Memory B cell (primary cell): ENCODE measurements at regions not wholly inside any gene's neighbourhood (a gene's known extent, or its start where the extent isn't known, plus 50 kb on each side); places are given as distances from the start of the nearest gene placed in this dataset.
"Not testable (repeated sequence)": the region's sequence is repeated elsewhere in the genome, so short reads cannot be mapped to it uniquely, and the experiment has no call there.

Source experiments
- ATAC-seq: fragments of 150-1000 bp; cut with Tn5 transposase; 2 replicates; pipeline ENCODE4 v1.10.0; 2021; ENCODE audit warnings: low read depth, mild to moderate bottlenecking, moderate library complexity
- DNase-seq, 2 donors: peaks; one replicate each; pipeline ENCODE4 v3.0.0; 2022; ENCODE audit warnings: low spot score in 2 of 2
- H3K27ac Mint-ChIP-seq: one replicate; pipeline ENCODE4 v1.8.0; 2022; ENCODE audit warnings: mild to moderate bottlenecking, moderate library complexity, mixed read lengths
- H3K27me3 Mint-ChIP-seq: one replicate; pipeline ENCODE4 v1.8.0; 2022; ENCODE audit warnings: mixed read lengths
- H3K36me3 Mint-ChIP-seq: one replicate; pipeline ENCODE4 v1.8.0; 2022; ENCODE audit warnings: mild to moderate bottlenecking, mixed read lengths
- H3K4me1 Mint-ChIP-seq: one replicate; pipeline ENCODE4 v1.8.0; 2022; ENCODE audit warnings: mixed read lengths
- H3K4me3 Mint-ChIP-seq: one replicate; pipeline ENCODE4 v1.8.0; 2022; ENCODE audit warnings: mild to moderate bottlenecking, moderate library complexity, mixed read lengths
- H3K9me3 Mint-ChIP-seq: one replicate; pipeline ENCODE4 v1.8.0; 2022; ENCODE audit warnings: mixed read lengths

DNA sequence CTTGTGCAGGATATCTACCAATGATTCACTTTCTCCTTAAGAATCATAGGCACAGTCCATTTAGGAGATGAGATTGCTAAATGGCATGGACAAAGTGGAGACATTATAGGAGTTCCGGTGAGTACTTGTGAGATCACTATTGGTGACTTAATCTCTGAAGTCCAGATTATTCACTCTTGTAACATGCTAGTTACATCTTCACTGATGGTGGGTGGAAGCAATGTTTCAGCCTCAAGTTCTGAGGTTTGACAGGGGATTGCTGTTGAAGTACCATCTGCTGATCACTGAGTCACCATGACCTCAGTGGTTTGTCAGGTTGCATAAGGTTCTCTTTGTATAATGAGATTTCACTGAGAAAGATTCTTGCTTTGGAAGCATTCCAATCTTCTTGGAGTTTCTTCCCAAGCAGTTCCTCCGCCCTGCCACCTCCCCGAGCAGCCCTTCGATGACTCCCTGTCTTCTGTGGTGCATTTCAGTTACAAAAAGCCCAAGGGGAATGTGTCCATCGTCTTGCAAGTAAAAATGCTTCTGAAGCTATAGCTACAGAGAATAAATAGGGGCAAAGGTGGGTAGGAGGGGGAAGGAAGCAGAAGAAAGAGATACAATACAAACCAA is 114.7 kb downstream of the NBPF8 start:
- not testable (repeated sequence) for H3K4me1 Mint-ChIP-seq, ATAC-seq, DNase-seq, H3K9me3 Mint-ChIP-seq, H3K27ac Mint-ChIP-seq, H3K4me3 Mint-ChIP-seq, H3K27me3 Mint-ChIP-seq, H3K36me3 Mint-ChIP-seq

GRCh38 chr1:120531455-120531854 is 116.6 kb downstream of the NBPF8 start:
- H3K27me3 Mint-ChIP-seq, DNase-seq, H3K4me1 Mint-ChIP-seq, H3K4me3 Mint-ChIP-seq, H3K36me3 Mint-ChIP-seq, H3K9me3 Mint-ChIP-seq, H3K27ac Mint-ChIP-seq, ATAC-seq: not testable (repeated sequence)

GRCh38 chr1:120534361-120535047 is 119.7 kb downstream of the NBPF8 start:
- not testable (repeated sequence) for H3K4me3 Mint-ChIP-seq, H3K9me3 Mint-ChIP-seq, H3K27me3 Mint-ChIP-seq, DNase-seq, H3K4me1 Mint-ChIP-seq, H3K36me3 Mint-ChIP-seq
- ATAC-seq = peak; percentile 91
- peak overlapping the region; percentile 60 for H3K27ac Mint-ChIP-seq

DNA sequence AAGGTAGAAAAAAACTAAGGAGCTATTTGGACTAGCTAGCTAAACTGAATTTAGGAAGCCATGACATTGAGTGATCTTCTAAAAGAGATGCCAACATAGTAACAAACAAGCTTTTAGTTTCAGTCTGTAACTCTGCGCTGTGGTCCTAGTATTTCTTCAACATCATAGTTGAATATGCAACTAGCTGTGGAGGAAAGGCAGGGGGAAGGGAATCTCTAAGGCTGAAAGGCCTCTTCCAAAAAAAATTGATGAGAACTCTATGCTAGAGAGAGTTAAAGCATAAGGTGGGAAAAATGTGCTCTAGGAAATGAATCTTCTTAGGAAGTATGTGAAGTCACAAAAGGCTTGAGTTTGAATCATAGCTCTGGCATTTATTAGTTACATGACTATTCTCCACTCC is 120.2 kb downstream of the NBPF8 start:
- H3K27ac Mint-ChIP-seq = peak overlapping the region; percentile 60
- H3K36me3 Mint-ChIP-seq, H3K4me3 Mint-ChIP-seq, H3K4me1 Mint-ChIP-seq, H3K9me3 Mint-ChIP-seq, H3K27me3 Mint-ChIP-seq, DNase-seq: not testable (repeated sequence)
- peak; percentile 69 for ATAC-seq

DNA sequence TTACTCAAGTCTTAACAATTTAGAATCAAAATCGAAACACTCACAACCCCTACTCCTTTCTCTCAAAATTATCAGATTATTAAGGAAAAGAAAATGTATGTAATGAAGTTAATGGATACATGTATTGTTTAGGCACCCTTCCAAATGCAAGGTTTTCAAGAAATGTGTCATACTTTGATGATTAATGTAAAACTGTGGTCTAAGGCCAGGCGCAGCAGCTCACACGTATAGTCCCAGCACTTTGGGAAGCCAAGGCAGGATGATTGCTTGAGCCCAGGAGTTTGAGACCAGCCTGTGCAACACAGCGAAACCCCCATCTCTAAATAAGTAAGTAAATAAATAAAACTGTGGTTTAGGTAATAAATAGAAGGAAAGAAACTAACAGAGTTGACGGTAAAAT is 126.6 kb downstream of the NBPF8 start:
- ATAC-seq, H3K36me3 Mint-ChIP-seq, H3K4me3 Mint-ChIP-seq, DNase-seq, H3K4me1 Mint-ChIP-seq, H3K27me3 Mint-ChIP-seq, H3K27ac Mint-ChIP-seq, H3K9me3 Mint-ChIP-seq: not testable (repeated sequence)

- H3K27ac Mint-ChIP-seq, H3K9me3 Mint-ChIP-seq, H3K36me3 Mint-ChIP-seq, H3K4me3 Mint-ChIP-seq, DNase-seq, H3K27me3 Mint-ChIP-seq, ATAC-seq, H3K4me1 Mint-ChIP-seq: not testable (repeated sequence)
Measured at GRCh38 chr1:120542365-120542764, 127.5 kb downstream of the NBPF8 start.

DNA sequence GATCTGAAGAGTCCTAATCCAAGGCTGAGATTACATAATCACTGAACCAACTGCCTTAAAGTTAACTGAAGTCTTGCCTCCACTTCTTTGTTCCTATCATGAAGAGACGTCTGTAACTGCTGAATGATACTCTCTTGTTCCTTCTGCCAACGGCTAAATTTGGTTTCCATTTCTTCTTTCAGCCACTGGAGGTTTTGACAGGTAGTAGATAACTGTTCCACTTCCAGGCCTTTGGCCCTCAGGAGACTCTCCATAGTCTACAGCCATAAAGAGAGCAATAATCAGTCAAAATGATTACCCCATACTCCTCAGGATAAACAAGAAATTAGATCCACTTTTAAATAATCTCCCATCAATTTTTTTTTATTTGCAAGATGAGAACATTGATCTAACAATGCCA is 128.1 kb downstream of the NBPF8 start:
- not testable (repeated sequence) for H3K4me1 Mint-ChIP-seq, H3K36me3 Mint-ChIP-seq, H3K9me3 Mint-ChIP-seq, DNase-seq, H3K27ac Mint-ChIP-seq, H3K4me3 Mint-ChIP-seq, ATAC-seq, H3K27me3 Mint-ChIP-seq

DNA sequence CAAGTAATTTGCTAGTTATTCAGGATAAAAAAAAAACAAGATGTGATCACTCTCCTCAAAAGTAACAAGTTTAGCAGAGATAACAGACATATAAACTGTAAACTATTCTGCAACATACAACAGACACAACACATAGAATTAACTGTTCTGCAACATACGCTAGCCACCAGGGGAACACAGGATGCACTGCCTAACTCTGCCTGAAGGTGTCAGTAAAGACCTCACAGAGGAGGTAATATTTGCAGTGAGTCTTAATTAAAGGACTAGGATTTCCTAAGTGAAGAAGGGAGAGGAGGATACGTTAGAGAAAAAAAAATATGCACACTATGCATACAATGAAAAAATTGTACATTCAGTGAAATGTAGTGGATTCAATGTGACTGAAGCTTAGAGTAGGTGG is 129.6 kb downstream of the NBPF8 start:
- DNase-seq (peak; percentile 81 to 84), ATAC-seq (peak; percentile 90)
- H3K4me1 Mint-ChIP-seq, H3K4me3 Mint-ChIP-seq, H3K27me3 Mint-ChIP-seq, H3K27ac Mint-ChIP-seq, H3K9me3 Mint-ChIP-seq, H3K36me3 Mint-ChIP-seq: not testable (repeated sequence)

DNA sequence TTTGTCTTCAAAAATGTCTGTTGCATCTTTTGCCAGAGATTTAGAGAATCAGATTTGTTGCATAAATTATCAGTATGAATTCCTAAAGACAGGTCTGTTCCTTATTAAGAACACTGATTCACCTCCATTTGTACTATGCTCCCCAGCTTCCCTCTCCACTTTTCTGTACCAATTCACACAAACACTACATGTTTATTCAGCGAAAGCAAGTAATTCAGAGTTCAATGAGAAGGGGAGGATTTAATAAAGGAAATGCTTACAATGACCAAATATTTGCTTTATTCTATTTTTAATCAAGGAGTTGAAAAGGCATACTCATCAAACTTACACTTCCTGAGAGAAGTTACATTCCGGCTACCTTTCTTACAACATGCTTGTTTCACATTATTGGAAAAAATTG is 135.5 kb downstream of the NBPF8 start:
- H3K4me1 Mint-ChIP-seq, H3K27ac Mint-ChIP-seq, ATAC-seq, H3K4me3 Mint-ChIP-seq, DNase-seq, H3K36me3 Mint-ChIP-seq, H3K27me3 Mint-ChIP-seq, H3K9me3 Mint-ChIP-seq: not testable (repeated sequence)

DNA sequence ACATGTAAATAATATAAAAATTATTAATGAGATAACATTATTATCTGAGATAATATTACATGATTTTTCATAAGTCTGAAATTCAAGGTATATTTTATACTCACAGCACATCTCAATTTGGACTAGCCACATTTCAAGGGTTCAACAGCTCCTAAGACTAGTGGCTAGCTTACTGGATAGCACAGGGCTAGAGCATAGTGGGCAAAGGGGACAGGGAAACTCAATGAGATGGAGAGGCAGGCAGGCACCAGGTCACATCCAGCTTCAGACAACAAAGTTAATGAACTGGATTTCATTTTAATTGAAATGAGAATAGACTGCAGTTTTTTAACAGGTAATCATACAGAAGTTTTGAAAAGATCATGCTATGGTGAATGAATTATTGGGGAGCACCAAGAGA is 137.4 kb downstream of the NBPF8 start:
- not testable (repeated sequence) for H3K4me3 Mint-ChIP-seq, H3K27me3 Mint-ChIP-seq, H3K4me1 Mint-ChIP-seq, H3K9me3 Mint-ChIP-seq, H3K27ac Mint-ChIP-seq, ATAC-seq, DNase-seq, H3K36me3 Mint-ChIP-seq

GRCh38 chr1:120557605-120558302 is 142.9 kb downstream of the NBPF8 start:
- peak overlapping the region; percentile 56 for H3K4me3 Mint-ChIP-seq
- not testable (repeated sequence) for H3K36me3 Mint-ChIP-seq, ATAC-seq, H3K9me3 Mint-ChIP-seq, DNase-seq, H3K27me3 Mint-ChIP-seq, H3K27ac Mint-ChIP-seq, H3K4me1 Mint-ChIP-seq

DNA sequence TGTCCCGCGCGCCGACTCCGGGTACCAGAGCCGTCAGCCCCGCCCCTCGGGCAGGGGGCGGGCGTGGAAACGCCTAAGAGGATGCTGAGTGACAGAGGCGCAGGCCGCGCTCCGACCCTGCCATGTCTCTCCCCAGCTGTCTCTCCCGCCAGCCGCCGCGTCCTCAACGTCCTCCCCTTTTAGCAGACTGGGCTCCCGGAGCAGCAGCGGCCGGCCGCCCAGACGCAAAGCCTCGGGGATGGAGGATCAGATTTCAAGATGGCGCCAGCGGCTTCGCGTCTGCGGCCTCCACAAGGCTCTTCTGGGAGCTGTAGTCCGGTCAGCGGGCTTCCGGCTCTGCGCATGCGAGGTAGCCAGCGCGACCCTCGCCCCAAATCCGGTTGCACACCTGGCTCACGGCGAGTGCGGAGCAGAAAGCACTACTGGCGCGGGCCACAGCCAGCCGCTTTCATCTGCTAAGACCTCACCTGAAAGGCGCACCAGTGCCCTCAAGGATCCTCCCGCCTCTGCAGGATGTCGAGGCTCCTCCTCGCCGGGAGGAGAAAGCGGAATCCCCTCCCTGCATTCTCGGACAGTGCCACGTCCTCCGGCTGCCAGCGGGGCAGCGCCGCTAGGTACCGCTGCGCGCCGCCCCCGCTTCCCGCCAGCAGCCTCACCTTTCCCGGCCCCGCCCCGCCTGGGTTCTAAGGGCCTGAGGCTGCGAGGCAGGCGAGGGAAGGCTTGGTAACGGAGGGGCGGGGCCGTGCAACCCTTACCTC is 143.6 kb downstream of the NBPF8 start:
- not testable (repeated sequence) for H3K9me3 Mint-ChIP-seq, H3K27me3 Mint-ChIP-seq, H3K36me3 Mint-ChIP-seq, H3K27ac Mint-ChIP-seq, H3K4me1 Mint-ChIP-seq
- peak; percentile 82 for ATAC-seq
- peak overlapping the region; percentile 80 for H3K4me3 Mint-ChIP-seq
- peak; percentile 29 to 49 for DNase-seq

DNA sequence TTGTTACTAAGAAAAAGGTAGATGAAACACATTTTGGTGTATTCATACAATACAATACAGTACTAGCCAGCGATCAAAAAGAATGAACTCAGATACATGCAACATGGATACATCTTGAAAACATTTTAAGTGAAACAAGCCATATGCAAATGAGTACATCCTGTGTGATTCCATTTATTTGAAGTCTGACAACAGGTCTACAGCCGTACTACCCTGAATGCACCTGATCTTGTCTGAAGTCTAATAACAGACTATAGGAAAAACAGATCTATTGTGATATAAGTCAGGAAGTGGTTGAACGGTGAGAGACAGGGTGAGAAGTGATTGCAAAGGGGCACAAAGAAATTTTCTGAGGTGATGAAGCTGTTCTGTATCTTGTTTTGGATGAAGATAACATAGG is 146.9 kb downstream of the NBPF8 start:
- H3K27ac Mint-ChIP-seq, H3K9me3 Mint-ChIP-seq, H3K27me3 Mint-ChIP-seq, H3K36me3 Mint-ChIP-seq, H3K4me1 Mint-ChIP-seq, H3K4me3 Mint-ChIP-seq: not testable (repeated sequence)
- peak in 1 of 2 donors; percentile 0 for DNase-seq
- peak; percentile 41 for ATAC-seq

- not testable (repeated sequence) for ATAC-seq, H3K4me1 Mint-ChIP-seq, DNase-seq, H3K27me3 Mint-ChIP-seq, H3K4me3 Mint-ChIP-seq, H3K36me3 Mint-ChIP-seq, H3K9me3 Mint-ChIP-seq, H3K27ac Mint-ChIP-seq
Measured at GRCh38 chr1:120565396-120565795, 150.6 kb downstream of the NBPF8 start.
